HepG2 (cell line): ENCODE measurements at regions not wholly inside any gene's neighbourhood (a gene's known extent, or its start where the extent isn't known, plus 50 kb on each side); places are given as distances from the start of the nearest gene placed in this dataset.

ENCODE experiments used
- HIVEP1 ChIP-seq: sonication (generic); formaldehyde crosslinking; IDR thresholded peaks from 2 replicates; pipeline ENCODE4 v1.4.0; 2020; ENCODE audit warnings: mild to moderate bottlenecking, missing genetic modification reagents
- POLR2A ChIP-seq, 2 experiments: IDR thresholded peaks; 2 replicates each; pipeline ENCODE4 v1.6.1; 2011; ENCODE audit warnings: low read depth in 2 of 2, low read length in 2 of 2, mild to moderate bottlenecking in 1 of 2, moderate library complexity in 1 of 2; ENCODE audit not compliant: insufficient read depth in 1 of 2

GRCh38 chr9:107215381-107215780 lies 67.7 kb upstream of the RAD23B start:
- no peak for TF ChIP-seq HIVEP1 (CRISPR knock-in tag)
- no peak for TF ChIP-seq POLR2A (IDR thresholded peaks at IDR 0.05; ENCODE audit: insufficient read depth in 1 of 2, low read depth in 2 of 2, low read length in 2 of 2)
